SK-N-SH treated with all-trans-retinoic acid at 6 μM for 48 hours (cell line): ENCODE measurements at regions not wholly inside any gene's neighbourhood (a gene's known extent, or its start where the extent isn't known, plus 50 kb on each side); places are given as distances from the start of the nearest gene placed in this dataset.

ENCODE experiments used
- ARNTL ChIP-seq: fragments of 450-650 bp; formaldehyde crosslinking; IDR thresholded peaks from 2 replicates; pipeline ENCODE4 v1.5.0; 2020; ENCODE audit warnings: low read depth, mild to moderate bottlenecking, moderate library complexity, borderline replicate concordance
- ESRRG ChIP-seq: fragments of 250-450 bp; sonication (Bioruptor Pico); IDR thresholded peaks from 2 replicates; pipeline ENCODE4 v1.6.1; 2021; ENCODE audit warnings: mild to moderate bottlenecking
- GLIS3 ChIP-seq: fragments of 250-450 bp; sonication (Bioruptor Pico); IDR thresholded peaks from 2 replicates; pipeline ENCODE4 v1.5.0; 2020; ENCODE audit warnings: mild to moderate bottlenecking, moderate library complexity
- ISL1 ChIP-seq: fragments of 250-450 bp; sonication (Bioruptor Pico); IDR thresholded peaks from 2 replicates; pipeline ENCODE4 v2.1.2; 2022; ENCODE audit warnings: mild to moderate bottlenecking, moderate library complexity
- OSR1 ChIP-seq: fragments of 250-450 bp; sonication (Bioruptor Pico); IDR thresholded peaks from 2 replicates; pipeline ENCODE4 v1.8.0; 2022; ENCODE audit warnings: moderate library complexity, mild to moderate bottlenecking, inconsistent platforms
- PATZ1 ChIP-seq: fragments of 250-450 bp; sonication (Bioruptor Pico); IDR thresholded peaks from 2 replicates; pipeline ENCODE4 v1.8.0; 2020; ENCODE audit warnings: mild to moderate bottlenecking, moderate library complexity, borderline replicate concordance
- POU6F1 ChIP-seq: fragments of 250-450 bp; sonication (Bioruptor Pico); IDR thresholded peaks from 2 replicates; pipeline ENCODE4 v1.8.0; 2021; ENCODE audit warnings: low read depth, mild to moderate bottlenecking, moderate library complexity, borderline replicate concordance
- RARB ChIP-seq: fragments of 250-450 bp; sonication (Bioruptor Pico); IDR thresholded peaks from 2 replicates; pipeline ENCODE4 v1.8.0; 2021; ENCODE audit warnings: mild to moderate bottlenecking, moderate library complexity
- SNAI2 ChIP-seq: fragments of 250-450 bp; sonication (Bioruptor Pico); IDR thresholded peaks from 2 replicates; pipeline ENCODE4 v1.5.0; 2020; ENCODE audit warnings: mild to moderate bottlenecking, moderate library complexity
- TCF4 ChIP-seq: fragments of 250-450 bp; sonication (Bioruptor Pico); IDR thresholded peaks from 2 replicates; pipeline ENCODE4 v1.8.0; 2021; ENCODE audit warnings: mild to moderate bottlenecking, moderate library complexity, borderline replicate concordance
- TSHZ2 ChIP-seq: fragments of 250-450 bp; sonication (Bioruptor Pico); IDR thresholded peaks from 2 replicates; pipeline ENCODE4 v1.5.0; 2020; ENCODE audit warnings: mild to moderate bottlenecking, moderate library complexity
- ZFP3 ChIP-seq: fragments of 250-450 bp; sonication (Bioruptor Pico); IDR thresholded peaks from 2 replicates; pipeline ENCODE4 v1.5.0; 2020; ENCODE audit warnings: mild to moderate bottlenecking, moderate library complexity
- ZFP30 ChIP-seq: fragments of 450-650 bp; formaldehyde crosslinking; IDR thresholded peaks from 2 replicates; pipeline ENCODE4 v1.5.0; 2022; ENCODE audit warnings: mild to moderate bottlenecking, moderate library complexity
- ZNF70 ChIP-seq: fragments of 450-650 bp; formaldehyde crosslinking; IDR thresholded peaks from 2 replicates; pipeline ENCODE4 v1.5.0; 2020; ENCODE audit warnings: mild to moderate bottlenecking, moderate library complexity

DNA sequence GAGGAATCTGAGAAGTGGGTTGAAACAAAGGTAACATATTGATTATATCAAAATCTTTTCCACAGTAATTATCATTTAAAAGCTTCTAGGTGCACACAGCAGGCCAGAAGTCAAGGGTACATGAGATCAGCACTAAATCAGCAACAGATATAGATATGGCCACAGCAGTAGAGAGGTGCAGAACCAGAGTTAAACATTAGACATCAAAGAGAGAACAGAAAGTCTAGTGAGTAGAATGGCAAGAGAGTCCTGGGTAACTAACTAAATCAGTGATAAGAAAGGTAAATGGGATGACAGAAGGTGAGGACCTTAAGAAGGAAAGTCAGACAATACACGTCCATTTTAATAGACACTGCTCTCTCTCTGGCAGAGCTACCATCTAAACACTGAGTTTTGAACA lies 119.5 kb upstream of the GRIA4 start:
- TF ChIP-seq ZNF70 (CRISPR knock-in tag) = no peak
- TF ChIP-seq ARNTL (CRISPR knock-in tag) = no peak
- no peak for TF ChIP-seq POU6F1 (CRISPR knock-in tag)
- TF ChIP-seq TCF4 = no peak
- TF ChIP-seq OSR1 (CRISPR knock-in tag) = no peak
- no peak for TF ChIP-seq ESRRG (CRISPR knock-in tag)
- TF ChIP-seq ZFP30 (CRISPR knock-in tag) = no peak
- no peak for TF ChIP-seq RARB (CRISPR knock-in tag)
- no peak for TF ChIP-seq ZFP3 (CRISPR knock-in tag)
- TF ChIP-seq GLIS3 (CRISPR knock-in tag) = no peak
- TF ChIP-seq ISL1 (CRISPR knock-in tag) = no peak
- TF ChIP-seq PATZ1 = no peak
- no peak for TF ChIP-seq SNAI2 (CRISPR knock-in tag)
- TF ChIP-seq TSHZ2 (CRISPR knock-in tag) = no peak
